ENCODE measurements at regions not wholly inside any gene's neighbourhood (a gene's known extent, or its start where the extent isn't known, plus 50 kb on each side); places are given as distances from the start of the nearest gene placed in this dataset.

DNA sequence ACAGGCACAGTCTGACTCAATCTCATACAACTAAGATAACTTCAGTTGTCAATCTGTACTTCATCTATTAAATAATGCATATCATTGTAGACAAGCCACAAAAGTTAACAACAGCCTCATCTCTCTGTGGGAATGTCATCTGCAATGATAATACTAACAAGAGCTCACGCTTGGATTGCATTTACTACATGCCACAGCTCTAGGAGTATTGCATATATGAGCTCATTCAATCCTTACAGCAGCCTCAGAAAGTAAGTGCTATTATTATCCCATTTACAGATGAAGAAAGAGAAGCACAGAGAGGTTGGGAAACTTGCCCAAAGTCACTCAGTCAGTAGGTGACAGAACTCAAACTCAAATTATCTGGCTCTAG, 105.7 kb upstream of the GUCA2B start:
- 27% methylated on average over 1 of the region's 1 CpG for WGBS (ENCODE audit: missing lambda C conversion rate)
- TF ChIP-seq, protein P1, sequence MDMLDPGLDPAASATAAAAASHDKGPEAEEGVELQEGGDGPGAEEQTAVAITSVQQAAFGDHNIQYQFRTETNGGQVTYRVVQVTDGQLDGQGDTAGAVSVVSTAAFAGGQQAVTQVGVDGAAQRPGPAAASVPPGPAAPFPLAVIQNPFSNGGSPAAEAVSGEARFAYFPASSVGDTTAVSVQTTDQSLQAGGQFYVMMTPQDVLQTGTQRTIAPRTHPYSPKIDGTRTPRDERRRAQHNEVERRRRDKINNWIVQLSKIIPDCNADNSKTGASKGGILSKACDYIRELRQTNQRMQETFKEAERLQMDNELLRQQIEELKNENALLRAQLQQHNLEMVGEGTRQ (IDR thresholded peaks at IDR 0.05) = no peak
- TF ChIP-seq, protein P2, sequence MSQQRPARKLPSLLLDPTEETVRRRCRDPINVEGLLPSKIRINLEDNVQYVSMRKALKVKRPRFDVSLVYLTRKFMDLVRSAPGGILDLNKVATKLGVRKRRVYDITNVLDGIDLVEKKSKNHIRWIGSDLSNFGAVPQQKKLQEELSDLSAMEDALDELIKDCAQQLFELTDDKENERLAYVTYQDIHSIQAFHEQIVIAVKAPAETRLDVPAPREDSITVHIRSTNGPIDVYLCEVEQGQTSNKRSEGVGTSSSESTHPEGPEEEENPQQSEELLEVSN (IDR thresholded peaks at IDR 0.05; ENCODE audit: borderline replicate concordance, low read depth) = no peak
- no peak for ATAC-seq
- Histone ChIP-seq H3K4me2 (no peak overlapping the region), H3K9me3 (no peaks in the 10 kb centered on the region), H3K4me1 (no peaks in the 10 kb centered on the region), H3K4me3 (no peak overlapping the region), H3K27ac (no peak overlapping the region)
- no peak for FAIRE-seq
- DNase-seq (ENCODE audit: low read depth in 1 of 2, low spot score in 1 of 2) = no peak
- ChIA-PET CTCF (no interaction called here), POLR2A (no interaction called here)

- CTCF ChIA-PET = no interaction called here
- 52% methylated on average over 3 of the region's 4 CpGs for WGBS (ENCODE audit: missing lambda C conversion rate)
- DNase-seq (ENCODE audit: low read depth in 1 of 2, low spot score in 1 of 2) = no peak
- no peaks in the 10 kb centered on the region for H3K9me3 ChIP-seq
- POLR2A ChIA-PET = no interaction called here
- H3K4me3 ChIP-seq = no peak overlapping the region
- no peak overlapping the region for H3K4me2 ChIP-seq
- no peak for FAIRE-seq
- TF ChIP-seq HDAC2 (IDR thresholded peaks at IDR 0.05) = no peak
- TF ChIP-seq POLR2A (IDR thresholded peaks at IDR 0.05; ENCODE audit: low read length) = no peak
- no peak for TF ChIP-seq MAX (IDR thresholded peaks at IDR 0.05)
- TF ChIP-seq ESRRA (IDR thresholded peaks at IDR 0.05; ENCODE audit: borderline replicate concordance, low read length) = no peak
- no peak for TF ChIP-seq PHF8 (IDR thresholded peaks at IDR 0.05; ENCODE audit: borderline replicate concordance, low read depth)
- no peak for TF ChIP-seq ZC3H11A (IDR thresholded peaks at IDR 0.05)
- TF ChIP-seq POLR2AphosphoS2 (conservative IDR thresholded peaks at IDR 0.05; ENCODE audit: low read length) = no peak
- no peak for TF ChIP-seq MAFK (IDR thresholded peaks at IDR 0.05; ENCODE audit: partially characterized antibody)
- no peak for TF ChIP-seq KDM1A (IDR thresholded peaks at IDR 0.05; ENCODE audit: low read depth)
- TF ChIP-seq BCL3 (IDR thresholded peaks at IDR 0.05) = no peak
- TF ChIP-seq HOXB5 (CRISPR knock-in tag; IDR thresholded peaks at IDR 0.05) = no peak
- TF ChIP-seq SMC3 (IDR thresholded peaks at IDR 0.05) = no peak
- no peak for TF ChIP-seq HMGXB4 (CRISPR knock-in tag; IDR thresholded peaks at IDR 0.05; ENCODE audit: borderline replicate concordance)
- H3K4me1 ChIP-seq = no peaks in the 10 kb centered on the region
- H3K27ac ChIP-seq = no peak overlapping the region
- ATAC-seq = no peak
Observed at GRCh38 chr1:42046761-42047507, 106.3 kb upstream of the GUCA2B start.

- no peak for TF ChIP-seq BCL3 (IDR thresholded peaks at IDR 0.05)
- TF ChIP-seq, protein P3, sequence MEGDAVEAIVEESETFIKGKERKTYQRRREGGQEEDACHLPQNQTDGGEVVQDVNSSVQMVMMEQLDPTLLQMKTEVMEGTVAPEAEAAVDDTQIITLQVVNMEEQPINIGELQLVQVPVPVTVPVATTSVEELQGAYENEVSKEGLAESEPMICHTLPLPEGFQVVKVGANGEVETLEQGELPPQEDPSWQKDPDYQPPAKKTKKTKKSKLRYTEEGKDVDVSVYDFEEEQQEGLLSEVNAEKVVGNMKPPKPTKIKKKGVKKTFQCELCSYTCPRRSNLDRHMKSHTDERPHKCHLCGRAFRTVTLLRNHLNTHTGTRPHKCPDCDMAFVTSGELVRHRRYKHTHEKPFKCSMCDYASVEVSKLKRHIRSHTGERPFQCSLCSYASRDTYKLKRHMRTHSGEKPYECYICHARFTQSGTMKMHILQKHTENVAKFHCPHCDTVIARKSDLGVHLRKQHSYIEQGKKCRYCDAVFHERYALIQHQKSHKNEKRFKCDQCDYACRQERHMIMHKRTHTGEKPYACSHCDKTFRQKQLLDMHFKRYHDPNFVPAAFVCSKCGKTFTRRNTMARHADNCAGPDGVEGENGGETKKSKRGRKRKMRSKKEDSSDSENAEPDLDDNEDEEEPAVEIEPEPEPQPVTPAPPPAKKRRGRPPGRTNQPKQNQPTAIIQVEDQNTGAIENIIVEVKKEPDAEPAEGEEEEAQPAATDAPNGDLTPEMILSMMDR (IDR thresholded peaks at IDR 0.05) = no peak
- no peak for TF ChIP-seq FOSL2 (IDR thresholded peaks at IDR 0.05)
- 0 out of 2 replicates have a peak, but pooled peaks have one; percentile 19 for TF ChIP-seq FOSL2 (CRISPR knock-in tag; IDR thresholded peaks at IDR 0.05)
- Histone ChIP-seq H3K27ac (no peak overlapping the region), H3K4me1 (no peaks in the 10 kb centered on the region), H3K4me2 (no peak overlapping the region), H3K4me3 (no peak overlapping the region), H3K9me3 (no peaks in the 10 kb centered on the region)
- ChIA-PET POLR2A (no interaction called here), CTCF (no interaction called here)
- ATAC-seq (no peak), FAIRE-seq (no peak), DNase-seq (ENCODE audit: low read depth in 1 of 2, low spot score in 1 of 2) (no peak)
- WGBS (ENCODE audit: missing lambda C conversion rate) = 58% methylated on average over 3 of the region's 3 CpGs
Observed at GRCh38 chr1:42044346-42044745, 108.9 kb upstream of the GUCA2B start.
